ENCODE measurements at regions not wholly inside any gene's neighbourhood (a gene's known extent, or its start where the extent isn't known, plus 50 kb on each side); places are given as distances from the start of the nearest gene placed in this dataset.

DNA sequence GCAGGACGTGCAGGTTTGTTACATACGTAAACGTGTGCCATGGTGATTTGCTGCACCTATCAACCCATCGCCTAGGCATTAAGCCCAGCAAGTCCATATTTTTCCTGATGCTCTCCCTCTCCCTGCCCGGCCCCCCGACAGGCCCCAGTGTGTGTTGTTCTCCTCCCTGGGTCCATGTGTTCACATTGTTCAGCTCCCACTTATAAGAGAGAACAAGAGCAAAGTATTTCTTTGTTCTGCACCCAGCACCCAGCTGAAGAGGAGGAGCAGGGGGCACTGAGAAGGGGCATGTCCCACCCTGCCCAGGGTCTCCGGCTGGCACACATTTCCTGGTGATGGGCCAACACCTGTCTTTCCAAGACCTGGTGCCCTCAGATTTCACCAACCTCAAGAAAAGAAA lies 251.1 kb upstream of the ARID1B start:
- TF ChIP-seq, protein P1, sequence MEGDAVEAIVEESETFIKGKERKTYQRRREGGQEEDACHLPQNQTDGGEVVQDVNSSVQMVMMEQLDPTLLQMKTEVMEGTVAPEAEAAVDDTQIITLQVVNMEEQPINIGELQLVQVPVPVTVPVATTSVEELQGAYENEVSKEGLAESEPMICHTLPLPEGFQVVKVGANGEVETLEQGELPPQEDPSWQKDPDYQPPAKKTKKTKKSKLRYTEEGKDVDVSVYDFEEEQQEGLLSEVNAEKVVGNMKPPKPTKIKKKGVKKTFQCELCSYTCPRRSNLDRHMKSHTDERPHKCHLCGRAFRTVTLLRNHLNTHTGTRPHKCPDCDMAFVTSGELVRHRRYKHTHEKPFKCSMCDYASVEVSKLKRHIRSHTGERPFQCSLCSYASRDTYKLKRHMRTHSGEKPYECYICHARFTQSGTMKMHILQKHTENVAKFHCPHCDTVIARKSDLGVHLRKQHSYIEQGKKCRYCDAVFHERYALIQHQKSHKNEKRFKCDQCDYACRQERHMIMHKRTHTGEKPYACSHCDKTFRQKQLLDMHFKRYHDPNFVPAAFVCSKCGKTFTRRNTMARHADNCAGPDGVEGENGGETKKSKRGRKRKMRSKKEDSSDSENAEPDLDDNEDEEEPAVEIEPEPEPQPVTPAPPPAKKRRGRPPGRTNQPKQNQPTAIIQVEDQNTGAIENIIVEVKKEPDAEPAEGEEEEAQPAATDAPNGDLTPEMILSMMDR (IDR thresholded peaks at IDR 0.05; ENCODE audit: unreplicated experiment), result no peak
- Mint-ChIP-seq H3K27me3 (ENCODE audit: unreplicated experiment) (no peaks in the 10 kb centered on the region), H3K27ac (ENCODE audit: unreplicated experiment) (no peak overlapping the region), H3K4me1 (ENCODE audit: unreplicated experiment) (no peaks in the 10 kb centered on the region), H3K36me3 (ENCODE audit: low read depth, unreplicated experiment) (no peaks in the 10 kb centered on the region), H3K9me3 (ENCODE audit: unreplicated experiment) (no peaks in the 10 kb centered on the region), H3K4me3 (ENCODE audit: unreplicated experiment) (no peak overlapping the region)
- no peak for DNase-seq (ENCODE audit: low spot score)

DNA sequence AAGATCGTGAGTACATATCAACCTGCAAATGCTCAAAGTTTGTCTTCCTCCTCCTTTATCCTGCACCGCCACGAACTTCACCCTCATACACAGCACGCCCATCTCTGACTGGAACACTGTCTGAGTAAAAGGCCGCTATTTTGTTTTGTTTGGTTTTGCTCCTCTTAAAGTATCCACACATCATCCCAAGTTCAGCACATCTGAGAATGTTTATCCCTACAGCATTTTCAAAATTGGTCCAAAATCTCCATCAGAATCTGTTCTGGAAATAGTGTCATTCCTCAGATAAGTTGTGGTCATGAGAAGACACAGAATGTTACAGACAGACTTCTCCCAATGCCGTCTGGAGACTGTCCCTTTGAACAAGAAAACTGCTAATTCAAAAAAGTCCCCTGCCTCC lies 251.6 kb upstream of the ARID1B start:
- TF ChIP-seq, protein P1 (IDR thresholded peaks at IDR 0.05; ENCODE audit: unreplicated experiment), result no peak
- no peak overlapping the region for H3K4me3 Mint-ChIP-seq (ENCODE audit: unreplicated experiment)
- H3K27me3 Mint-ChIP-seq (ENCODE audit: unreplicated experiment), result no peaks in the 10 kb centered on the region
- no peaks in the 10 kb centered on the region for H3K36me3 Mint-ChIP-seq (ENCODE audit: low read depth, unreplicated experiment)
- no peaks in the 10 kb centered on the region for H3K4me1 Mint-ChIP-seq (ENCODE audit: unreplicated experiment)
- H3K27ac Mint-ChIP-seq (ENCODE audit: unreplicated experiment), result no peak overlapping the region
- no peak for DNase-seq (ENCODE audit: low spot score)
- H3K9me3 Mint-ChIP-seq (ENCODE audit: unreplicated experiment), result no peaks in the 10 kb centered on the region

GRCh38 chr6:156519940-156520339 lies 257.2 kb upstream of the ARID1B start:
- peaks cover 23% of the 10 kb centered on the region for H3K4me1 Mint-ChIP-seq (ENCODE audit: unreplicated experiment)
- H3K27me3 Mint-ChIP-seq (ENCODE audit: unreplicated experiment), result no peaks in the 10 kb centered on the region
- TF ChIP-seq, protein P1 (IDR thresholded peaks at IDR 0.05; ENCODE audit: unreplicated experiment), result no peak
- no peak for DNase-seq (ENCODE audit: low spot score)
- no peaks in the 10 kb centered on the region for H3K36me3 Mint-ChIP-seq (ENCODE audit: low read depth, unreplicated experiment)
- no peaks in the 10 kb centered on the region for H3K9me3 Mint-ChIP-seq (ENCODE audit: unreplicated experiment)
- H3K27ac Mint-ChIP-seq (ENCODE audit: unreplicated experiment), result no peak overlapping the region
- H3K4me3 Mint-ChIP-seq (ENCODE audit: unreplicated experiment), result peak overlapping the region; percentile 20

DNA sequence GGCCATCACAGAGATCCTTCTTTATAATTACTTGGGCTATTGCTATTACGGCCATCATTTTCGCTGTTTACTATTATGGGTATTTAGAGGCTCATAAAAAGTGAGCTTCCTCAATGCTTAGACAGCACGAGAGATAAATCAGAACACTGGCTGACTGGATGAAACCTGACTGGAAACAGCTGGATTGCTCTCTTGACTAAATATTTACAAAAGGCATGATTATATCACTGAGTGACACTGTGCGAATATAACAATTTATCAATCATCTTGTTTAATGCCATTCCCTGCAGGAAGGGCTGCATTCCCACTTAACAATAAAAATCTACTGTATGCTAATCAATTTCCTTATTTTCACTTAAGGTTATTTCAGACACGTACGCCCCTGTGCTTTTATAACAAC lies 260.1 kb upstream of the ARID1B start:
- Mint-ChIP-seq H3K36me3 (ENCODE audit: low read depth, unreplicated experiment) (no peaks in the 10 kb centered on the region), H3K27ac (ENCODE audit: unreplicated experiment) (no peak overlapping the region), H3K27me3 (ENCODE audit: unreplicated experiment) (peaks cover 2% of the 10 kb centered on the region), H3K9me3 (ENCODE audit: unreplicated experiment) (no peaks in the 10 kb centered on the region), H3K4me1 (ENCODE audit: unreplicated experiment) (peaks cover 25% of the 10 kb centered on the region), H3K4me3 (ENCODE audit: unreplicated experiment) (no peak overlapping the region)
- no peak for DNase-seq (ENCODE audit: low spot score)
- TF ChIP-seq, protein P1 (IDR thresholded peaks at IDR 0.05; ENCODE audit: unreplicated experiment), result no peak

DNA sequence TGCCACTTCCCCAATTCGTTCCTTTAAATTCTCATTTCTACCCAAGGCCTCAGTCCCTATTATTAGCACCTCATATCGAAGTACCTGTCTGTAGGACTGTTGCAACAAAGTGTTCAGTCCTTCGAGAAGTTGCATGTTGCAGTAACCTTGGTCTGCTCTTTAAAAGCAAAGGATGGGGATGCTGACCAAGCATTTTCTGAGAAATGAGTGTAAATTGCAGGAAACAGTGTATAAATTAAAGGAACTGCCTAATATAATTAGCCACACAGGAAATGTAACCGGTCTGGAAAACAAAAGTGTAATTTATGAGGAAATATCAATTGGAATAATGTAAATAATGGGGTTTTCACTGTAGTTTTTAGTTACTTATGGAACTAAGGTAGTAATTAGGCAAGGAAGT lies 261.9 kb upstream of the ARID1B start:
- Mint-ChIP-seq H3K4me3 (ENCODE audit: unreplicated experiment) (no peak overlapping the region), H3K27me3 (ENCODE audit: unreplicated experiment) (peaks cover 2% of the 10 kb centered on the region), H3K27ac (ENCODE audit: unreplicated experiment) (no peak overlapping the region), H3K36me3 (ENCODE audit: low read depth, unreplicated experiment) (no peaks in the 10 kb centered on the region), H3K4me1 (ENCODE audit: unreplicated experiment) (peaks cover 25% of the 10 kb centered on the region), H3K9me3 (ENCODE audit: unreplicated experiment) (no peaks in the 10 kb centered on the region)
- DNase-seq (ENCODE audit: low spot score), result no peak
- TF ChIP-seq, protein P1 (IDR thresholded peaks at IDR 0.05; ENCODE audit: unreplicated experiment), result no peak

Data from endothelial cell (in vitro differentiated cells).